ENCODE measurements at regions not wholly inside any gene's neighbourhood (a gene's known extent, or its start where the extent isn't known, plus 50 kb on each side); places are given as distances from the start of the nearest gene placed in this dataset.

DNA sequence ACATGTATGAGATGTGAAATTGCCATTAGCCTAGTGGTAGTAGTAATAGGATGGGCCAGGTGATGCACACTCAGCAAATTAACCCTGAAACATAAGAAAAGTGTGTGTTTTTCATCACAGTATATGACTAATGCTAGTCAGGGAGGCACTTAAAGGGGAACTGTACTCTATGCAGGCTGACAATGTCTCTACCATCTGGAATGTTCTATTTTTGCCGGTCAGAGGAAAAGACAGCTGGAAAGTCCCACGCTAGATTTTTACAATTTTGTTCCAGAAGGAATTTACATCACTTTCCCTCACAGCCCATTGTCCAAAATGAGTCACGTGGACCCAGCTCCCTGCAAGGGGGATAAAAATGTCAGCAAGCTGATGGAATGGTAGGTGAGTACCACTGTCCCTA lies 746.3 kb upstream of the CHAC2 start:
- no peak for DNase-seq

DNA sequence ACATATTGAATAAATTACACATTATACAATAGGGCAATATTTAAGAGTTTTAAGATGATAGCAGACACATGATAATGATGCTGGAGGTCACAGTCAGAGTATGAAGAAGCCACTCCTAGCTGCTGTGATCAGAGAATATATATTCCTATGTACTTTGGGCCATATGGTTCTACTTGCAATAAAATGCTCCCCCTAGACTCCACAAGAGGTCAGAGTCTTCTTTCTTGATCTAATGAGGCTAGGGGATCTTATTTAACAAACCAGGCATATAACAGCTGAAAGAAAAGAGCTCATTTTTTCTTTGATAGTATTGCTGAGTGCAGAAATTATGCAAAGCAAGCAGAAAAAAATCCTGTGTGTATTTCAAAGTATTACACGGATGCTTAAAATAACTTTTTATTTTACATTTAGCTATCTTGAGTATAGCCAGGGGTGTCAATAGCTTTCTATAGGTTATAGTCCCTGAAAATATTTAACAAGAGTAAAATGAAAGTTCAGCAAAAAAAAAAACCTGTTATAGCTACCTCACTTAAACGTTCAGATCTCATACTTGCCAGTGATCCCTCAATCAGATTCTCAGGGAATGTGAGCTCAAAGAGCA lies 748.7 kb upstream of the CHAC2 start:
- no peak for DNase-seq

GRCh38 chr2:53006980-53007379 lies 760.6 kb upstream of the CHAC2 start:
- DNase-seq = no peak

GRCh38 chr2:53004413-53004812 lies 763.2 kb upstream of the CHAC2 start:
- DNase-seq = no peak

DNA sequence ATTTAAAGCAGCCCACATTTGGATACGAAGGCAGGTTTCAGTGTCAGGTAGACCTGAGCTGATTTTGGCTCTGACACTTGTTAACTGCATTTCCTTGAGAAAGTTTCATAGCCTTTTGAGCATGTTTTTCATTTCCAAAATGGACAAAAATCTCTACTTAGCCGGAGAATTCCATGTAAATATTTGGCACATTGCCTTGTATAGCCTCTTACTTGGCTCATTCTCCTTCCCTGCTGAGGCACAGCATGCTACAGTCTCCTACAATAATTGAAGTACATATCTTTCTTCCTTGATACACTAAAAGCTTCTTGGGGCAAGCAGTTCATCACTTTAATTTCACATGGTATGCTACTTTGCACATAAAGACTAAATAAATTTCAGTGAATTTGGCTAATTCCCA lies 772.2 kb upstream of the CHAC2 start:
- no peak for DNase-seq

- DNase-seq = no peak
Measured at GRCh38 chr2:52976143-52976949, 791.3 kb upstream of the CHAC2 start.

GRCh38 chr2:52974127-52974526 lies 793.5 kb upstream of the CHAC2 start:
- DNase-seq = no peak

DNA sequence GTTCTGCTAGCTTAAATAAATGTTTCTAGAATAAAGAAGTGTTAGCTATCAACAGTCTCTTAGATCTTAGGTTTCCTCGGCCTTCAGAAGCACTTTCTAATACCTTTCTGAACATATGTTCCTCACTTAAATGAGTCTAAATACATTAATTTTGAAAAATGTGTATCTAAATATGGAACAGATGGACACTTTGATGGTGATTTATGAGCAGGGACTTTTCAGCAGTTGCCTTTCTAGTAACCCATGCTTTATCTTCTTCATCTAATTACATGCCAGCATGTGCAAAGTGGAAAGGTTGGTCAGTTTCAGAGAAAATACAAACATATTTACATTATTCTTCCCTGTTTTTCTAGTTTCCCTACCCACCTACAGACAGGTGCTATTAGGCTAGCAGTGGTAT lies 797.0 kb upstream of the CHAC2 start:
- DNase-seq = no peak

GRCh38 chr2:52968043-52968442 lies 799.6 kb upstream of the CHAC2 start:
- DNase-seq = no peak

DNA sequence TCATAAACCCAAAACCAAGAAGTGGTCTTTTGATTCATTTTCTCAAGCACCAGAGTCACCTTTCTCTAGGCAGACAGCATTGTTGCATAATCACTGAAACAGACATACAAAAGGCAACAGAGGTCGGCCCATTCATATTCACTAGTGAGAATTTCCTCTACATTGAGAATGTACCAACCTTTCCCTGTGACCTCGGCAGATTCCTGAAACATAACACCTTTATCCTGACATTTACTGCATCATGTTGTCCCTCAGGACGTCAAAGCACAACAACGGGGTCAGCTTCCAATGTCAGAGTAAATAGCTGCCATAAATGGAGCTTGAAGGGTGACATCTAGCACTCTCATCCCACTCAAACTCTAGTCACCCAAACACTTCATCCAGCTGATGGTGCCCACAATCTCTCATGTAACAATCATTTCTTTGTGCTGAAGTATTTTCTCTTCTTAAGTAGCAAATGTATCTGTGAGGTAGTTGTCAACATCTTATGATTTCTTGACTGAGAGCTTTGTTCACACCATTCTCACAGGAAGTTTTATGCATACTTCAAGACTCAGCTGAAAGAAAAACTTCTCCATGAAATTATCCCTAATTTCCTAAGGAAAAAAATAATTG lies 802.6 kb upstream of the CHAC2 start:
- DNase-seq = no peak

DNA sequence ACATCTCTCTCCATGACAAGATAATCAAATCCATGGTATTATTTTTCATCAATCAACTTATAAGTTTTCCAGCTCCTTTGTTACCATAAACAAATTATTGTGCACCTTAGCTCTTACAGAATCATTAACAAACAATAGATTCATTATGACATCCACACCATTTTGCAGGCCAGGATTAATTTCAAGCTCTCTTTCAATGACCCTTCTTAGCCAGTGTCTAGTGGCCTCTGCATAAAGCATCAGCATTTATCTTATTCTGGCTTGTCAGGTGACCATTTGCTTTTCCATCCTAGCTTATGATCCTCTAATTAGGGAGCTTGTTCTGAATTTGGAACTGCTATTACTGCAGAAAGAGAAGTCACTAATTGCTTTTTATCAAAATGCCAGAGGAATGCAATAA lies 806.2 kb upstream of the CHAC2 start:
- DNase-seq = no peak

DNA sequence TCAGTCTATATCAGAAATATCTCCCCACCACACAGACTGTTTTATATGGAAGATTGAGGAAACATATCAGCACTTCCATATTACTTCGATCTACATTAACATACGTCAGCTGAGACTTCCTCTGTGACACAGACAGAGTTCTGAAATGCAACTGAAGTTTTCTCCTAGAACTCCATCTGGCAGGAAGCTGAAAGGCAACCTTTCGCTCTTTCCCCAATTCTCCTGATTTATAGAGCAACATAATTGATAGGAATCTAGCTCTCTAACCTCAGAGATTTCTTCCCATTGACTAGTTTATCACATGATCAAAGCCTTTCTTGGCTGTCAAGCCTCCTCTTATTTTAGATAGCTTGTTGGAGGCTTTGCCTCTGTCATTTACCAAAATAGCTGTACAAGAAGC lies 806.7 kb upstream of the CHAC2 start:
- DNase-seq = no peak

DNA sequence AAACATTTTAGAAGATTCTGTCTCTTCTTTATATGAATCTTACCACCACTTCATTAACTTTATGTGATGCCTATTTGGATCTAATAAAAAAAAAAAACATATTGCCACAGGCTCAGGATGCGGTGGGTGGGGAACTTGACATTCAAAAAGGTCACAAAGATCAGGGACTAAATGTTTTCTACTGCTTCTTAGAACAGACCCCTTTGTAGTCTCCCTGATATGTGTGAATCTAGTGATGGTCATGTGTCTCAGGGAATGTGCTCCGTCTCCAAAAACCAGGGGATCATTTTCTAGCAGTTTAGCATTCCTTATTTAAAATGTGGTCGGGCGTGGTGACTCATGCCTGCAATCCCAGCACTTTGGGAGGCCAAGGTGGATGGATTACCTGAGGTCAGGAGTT lies 807.8 kb upstream of the CHAC2 start:
- no peak for DNase-seq

DNA sequence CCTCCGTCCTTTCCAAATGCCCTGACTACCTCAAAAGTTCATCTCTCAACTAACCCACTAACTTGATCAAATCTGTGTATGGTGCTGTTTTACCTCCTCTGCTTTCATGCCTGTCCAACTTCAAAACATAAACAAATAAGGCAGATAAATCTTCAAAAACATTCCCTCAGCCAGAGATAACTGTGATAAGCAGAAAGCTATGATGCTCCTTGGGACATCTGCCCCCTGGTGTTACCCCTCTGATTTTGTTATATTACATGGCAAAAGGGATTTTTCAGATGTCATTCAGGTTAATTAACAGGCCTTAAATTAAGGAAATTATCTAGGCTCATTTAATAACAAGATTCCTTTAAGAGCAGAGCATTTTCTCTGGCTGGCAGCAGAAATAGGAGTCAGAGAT lies 810.8 kb upstream of the CHAC2 start:
- no peak for DNase-seq

GRCh38 chr2:52956118-52956517 lies 811.5 kb upstream of the CHAC2 start:
- no peak for DNase-seq

GRCh38 chr2:52955079-52955478 lies 812.5 kb upstream of the CHAC2 start:
- no peak for DNase-seq

GRCh38 chr2:52940101-52940500 lies 827.5 kb upstream of the CHAC2 start:
- no peak for DNase-seq

DNA sequence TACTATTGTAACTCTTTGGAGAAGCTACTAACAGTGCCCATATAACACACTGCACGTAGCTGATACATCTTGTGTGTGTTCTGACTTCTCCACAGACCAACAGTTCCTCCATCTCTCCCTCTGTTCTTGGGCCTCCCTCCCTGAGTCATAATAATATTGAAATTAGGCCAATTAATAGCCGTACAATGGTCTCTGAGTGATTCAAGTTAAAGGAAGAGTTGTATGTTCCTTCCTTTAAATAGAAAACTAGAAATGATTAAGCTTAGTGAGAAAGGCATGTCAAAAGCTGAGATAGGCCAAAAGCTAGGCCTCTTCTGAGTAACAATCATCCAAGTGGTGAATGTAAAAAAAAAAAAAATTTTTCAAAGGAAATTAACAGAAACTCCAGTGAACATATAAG lies 828.4 kb upstream of the CHAC2 start:
- no peak for DNase-seq

DNA sequence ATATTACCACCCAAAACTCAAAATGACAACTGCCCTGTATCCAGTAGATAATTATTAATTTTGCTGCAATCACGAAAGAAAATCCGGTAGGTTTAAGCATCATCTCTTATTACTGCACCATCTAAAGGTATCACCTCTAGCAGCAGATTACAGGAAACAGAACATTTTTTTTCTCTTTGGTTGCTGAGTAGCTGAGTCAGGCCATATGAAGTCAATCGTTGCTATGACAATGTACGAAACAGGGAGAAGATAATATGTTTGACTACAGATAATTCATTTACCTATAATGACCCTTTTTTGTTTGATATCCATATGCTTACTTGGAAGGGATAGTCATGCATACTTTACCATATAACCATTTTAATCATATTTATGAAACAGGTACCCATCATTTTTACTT lies 831.6 kb upstream of the CHAC2 start:
- DNase-seq = no peak

DNA sequence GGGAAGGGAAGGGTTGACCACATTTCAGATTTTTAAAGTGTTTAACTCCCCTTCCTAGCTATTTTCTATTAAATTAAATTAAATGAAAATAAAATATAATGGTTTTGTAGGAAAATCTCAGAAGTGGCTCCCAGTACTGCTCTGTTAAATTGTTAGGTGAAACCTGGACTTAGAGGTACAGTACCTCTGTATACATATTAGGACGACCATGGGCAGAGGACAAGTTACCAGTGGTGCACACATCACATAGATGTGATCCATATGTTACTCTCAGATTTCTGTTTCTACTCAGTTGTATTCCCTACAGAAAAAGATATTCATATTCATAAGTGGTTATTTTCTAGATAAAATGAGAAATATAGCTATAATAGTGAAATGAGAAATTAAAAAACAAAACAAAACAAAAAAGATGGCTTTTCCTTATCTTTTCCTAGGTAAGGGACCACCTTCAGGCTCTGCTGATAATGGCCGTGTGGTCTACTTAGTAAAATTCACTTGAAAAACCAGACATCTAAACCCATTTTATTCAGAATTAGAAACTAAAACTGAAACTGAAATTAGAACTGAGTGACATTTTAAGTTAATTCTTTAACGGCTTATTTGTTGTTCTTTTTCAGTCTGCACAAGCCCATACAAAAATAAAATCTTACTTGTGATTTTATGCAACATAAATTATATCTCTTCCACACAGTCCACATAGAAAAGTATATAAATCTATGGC lies 832.5 kb upstream of the CHAC2 start:
- no peak for DNase-seq

DNA sequence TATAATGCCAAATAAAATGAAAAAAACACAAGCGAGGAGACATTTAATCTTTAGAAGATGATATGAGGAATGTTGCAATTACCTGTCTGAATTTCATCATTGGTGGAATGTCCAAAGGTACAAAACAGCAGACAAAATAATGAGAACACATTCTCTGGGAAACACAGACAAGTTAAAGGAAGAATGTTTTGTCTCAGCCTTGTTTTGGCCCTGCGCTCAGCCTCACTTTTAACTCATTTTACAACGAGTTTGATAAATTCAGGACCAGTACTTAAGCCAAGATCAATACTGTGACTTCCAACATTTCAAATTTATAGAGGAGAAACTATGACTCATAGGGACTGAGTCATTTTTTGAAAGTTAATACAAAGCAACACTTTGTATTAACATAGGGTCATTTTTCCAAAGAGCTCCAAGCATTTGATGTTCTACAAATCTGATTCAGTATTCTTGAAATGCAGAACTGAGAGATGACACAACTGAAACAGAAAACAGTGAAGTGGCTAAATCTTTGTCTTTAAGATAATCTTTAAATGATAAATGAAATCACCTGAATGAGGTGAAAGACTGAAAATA lies 833.2 kb upstream of the CHAC2 start:
- no peak for DNase-seq

- no peak for DNase-seq
Measured at GRCh38 chr2:52933878-52934277, 833.7 kb upstream of the CHAC2 start.

DNA sequence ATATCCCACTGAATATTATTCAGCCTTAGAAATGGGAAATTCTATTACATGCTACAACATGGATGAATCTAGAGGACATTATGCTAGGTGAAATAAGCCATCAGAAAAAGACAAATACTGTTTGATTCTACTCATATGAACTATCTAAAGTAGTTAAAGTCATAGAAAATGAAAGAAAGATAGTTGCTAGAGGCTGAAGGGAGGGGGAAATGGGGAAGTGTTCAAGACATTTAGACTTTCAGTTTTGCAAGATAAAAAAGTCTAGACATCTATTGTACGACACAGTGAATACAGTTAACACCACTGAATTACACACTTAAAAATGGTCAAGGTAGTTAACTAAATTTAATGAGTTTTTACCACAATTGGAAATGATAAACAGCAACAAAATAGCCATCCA lies 835.9 kb upstream of the CHAC2 start:
- no peak for DNase-seq
